Midbrain (tissue), 1 donor: ENCODE measurements at regions not wholly inside any gene's neighbourhood (a gene's known extent, or its start where the extent isn't known, plus 50 kb on each side); places are given as distances from the start of the nearest gene placed in this dataset.
A peak's percentile ranks its signal among the peaks of the same experiment; 100 is the strongest.

Experiments
- DNase-seq: peaks from one replicate; lab custom pipeline; 2025; lab: John Stamatoyannopoulos, UW

DNA sequence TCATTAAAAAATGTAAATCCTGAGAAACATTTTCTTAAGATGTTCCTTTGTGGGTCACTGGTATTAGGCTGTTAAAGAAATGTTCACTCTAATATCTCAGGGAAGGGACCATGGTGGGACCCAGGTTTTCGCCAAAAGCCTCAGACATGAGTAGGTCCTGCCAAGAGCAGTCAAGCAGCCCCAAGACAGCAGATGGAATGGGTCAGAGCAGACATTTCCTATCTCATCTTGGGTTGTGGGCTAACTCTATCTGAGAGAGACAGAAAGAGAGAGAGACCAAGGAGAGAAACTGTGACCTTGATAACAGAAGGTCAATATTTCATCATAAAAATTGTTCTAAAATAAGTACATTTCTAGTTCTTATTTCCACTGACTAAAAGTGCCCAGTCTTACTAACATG, 661.7 kb downstream of the TSN start:
- DNase-seq, result no peak

DNA sequence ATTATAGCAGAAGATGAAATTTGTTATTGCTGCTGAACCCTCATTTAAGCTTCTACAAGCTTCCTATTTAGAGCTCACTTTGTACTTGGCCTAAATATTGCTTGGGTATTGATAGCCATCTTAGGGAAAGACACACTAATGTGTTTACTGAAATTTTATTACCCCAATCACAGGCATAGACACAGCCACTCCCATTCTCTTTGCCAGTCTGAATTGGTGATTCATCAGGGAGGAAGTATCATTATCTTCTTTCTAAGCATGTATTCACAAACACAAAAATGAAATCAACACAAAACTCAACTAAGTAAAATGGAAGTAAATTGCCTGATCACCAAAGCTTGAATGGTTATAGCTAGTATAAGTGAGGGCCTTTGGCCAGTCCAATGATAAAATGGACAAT, 666.3 kb downstream of the TSN start:
- DNase-seq, result no peak

DNA sequence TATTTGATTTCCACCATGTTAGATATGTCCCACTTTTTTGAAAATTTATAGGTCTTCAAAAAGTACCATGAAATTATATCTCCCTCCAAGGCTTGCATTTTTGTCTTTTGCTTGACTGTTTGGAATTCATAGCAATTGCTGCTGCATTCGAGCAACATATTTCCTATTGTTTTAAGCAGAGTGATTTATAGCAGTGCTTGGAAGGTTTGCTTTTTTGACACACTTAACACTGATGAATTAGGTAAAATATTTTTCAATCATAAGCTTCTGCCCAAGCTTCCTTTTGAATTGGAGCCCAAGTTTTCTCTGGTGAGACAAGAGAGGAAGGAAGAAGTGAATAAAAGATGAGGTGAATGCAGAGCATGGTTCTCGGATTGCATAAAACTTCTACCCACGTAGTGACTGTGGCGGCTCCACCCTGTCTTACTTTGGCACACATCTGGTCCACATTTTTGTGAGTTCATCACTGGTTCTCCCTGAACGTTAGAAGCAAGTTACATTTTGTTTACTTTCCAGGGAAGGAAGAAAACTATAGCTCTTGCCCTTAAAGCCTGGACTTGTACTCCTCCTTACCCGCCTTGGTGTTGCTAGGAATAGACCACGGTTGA, 667.0 kb downstream of the TSN start:
- no peak for DNase-seq

DNA sequence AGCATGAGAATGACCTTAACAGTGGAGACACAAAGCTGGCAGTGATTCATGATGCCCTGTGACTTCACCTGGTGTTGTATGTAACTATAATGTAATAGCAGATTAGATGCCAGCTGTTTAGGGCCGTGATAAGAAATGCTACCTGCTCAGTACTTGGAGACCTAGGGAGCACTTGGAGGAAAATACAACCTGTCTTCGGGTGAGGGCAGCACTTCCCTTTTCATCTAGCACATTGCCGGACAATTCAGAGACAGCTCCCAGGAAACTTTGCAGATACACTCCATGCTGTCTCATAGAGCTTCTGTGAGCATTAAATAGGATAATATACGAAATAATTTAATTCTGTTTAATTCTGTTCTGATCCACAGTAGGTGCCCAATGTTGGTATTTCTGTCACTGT, 668.5 kb downstream of the TSN start:
- DNase-seq, result no peak

DNA sequence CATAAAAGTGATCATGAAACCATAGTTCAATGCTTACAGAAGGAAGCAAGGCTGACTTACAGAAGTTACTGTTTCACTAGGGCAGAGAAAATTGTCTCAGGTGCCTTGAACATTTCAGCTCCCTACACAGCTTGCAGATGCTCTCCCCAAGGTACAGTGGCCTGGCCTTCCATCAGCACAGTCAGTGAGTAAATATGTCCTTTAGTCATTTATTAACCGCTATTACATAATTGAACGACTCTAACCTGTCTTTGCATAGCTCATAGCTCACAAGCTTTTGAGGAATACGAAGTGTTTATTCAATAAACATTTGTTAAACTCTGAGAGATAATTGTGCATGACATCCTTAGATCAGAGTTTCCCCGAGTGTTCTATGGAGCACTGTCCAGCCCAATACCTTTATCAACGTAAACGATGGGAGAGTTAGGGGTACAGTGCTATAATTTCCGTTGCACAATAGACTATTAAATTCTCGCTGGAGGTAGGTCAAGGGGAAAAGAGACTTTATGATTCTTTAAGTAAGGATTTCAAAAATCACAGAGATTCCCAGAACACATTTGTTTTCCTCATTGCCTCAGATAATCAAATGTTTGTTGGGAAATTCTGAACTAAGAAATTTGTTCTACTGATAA, 677.8 kb downstream of the TSN start:
- DNase-seq, result no peak

DNA sequence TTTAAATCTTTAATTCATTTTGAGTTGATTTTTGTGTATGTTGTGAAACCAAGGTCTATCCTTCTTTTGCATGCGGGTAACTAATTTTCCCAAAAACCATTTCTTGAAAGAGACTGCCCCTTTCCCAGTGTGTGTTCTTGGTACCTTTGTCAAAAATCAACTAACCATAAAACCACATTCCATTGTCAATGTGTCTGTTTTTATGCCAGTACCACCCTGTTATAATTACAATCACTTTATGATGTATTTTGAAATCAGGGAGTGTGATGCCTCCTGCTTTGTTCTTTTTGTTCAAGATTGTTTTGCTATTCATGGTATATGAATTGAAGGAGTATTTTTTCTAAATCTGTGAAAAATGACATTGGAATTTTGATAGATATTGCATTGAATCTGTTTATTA, 689.6 kb downstream of the TSN start:
- DNase-seq, result no peak

DNA sequence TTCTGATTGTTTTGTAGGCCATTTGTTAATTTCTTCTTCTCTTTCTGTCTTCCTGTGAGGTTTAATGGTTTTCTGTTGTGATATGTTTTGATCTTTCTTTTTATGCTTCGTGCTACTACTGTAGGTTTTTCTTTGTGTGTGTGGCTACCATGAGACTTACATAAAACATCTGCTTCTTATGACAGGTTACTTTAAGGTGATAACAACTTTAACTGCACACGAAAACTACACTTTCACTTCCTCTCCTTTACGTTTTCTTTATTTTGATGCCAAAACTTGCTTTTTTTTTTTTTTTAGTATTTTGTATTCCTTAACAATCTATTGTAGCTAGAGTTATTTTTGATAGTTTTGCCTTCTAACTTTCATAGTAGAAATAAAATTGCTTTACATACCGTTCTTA, 691.3 kb downstream of the TSN start:
- no peak for DNase-seq

DNA sequence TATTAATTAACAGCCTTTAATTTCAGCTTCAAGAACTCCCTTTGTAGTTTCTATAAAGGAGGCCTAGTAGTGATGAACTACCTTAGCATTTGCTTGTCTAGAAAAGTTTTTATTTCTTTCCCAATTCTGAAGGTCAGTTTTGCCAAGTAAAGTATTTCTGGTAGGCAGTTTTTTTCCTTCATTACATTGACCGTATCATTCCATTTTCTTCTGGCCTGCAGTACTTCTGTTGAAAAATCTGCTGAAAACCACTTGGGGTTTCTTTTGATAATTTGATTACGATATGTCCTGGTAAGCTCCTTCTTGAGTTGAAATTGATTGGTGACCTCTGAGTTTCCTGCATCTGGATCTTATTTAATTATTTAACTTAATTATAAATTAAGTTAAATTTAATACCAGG, 691.8 kb downstream of the TSN start:
- DNase-seq, result no peak

DNA sequence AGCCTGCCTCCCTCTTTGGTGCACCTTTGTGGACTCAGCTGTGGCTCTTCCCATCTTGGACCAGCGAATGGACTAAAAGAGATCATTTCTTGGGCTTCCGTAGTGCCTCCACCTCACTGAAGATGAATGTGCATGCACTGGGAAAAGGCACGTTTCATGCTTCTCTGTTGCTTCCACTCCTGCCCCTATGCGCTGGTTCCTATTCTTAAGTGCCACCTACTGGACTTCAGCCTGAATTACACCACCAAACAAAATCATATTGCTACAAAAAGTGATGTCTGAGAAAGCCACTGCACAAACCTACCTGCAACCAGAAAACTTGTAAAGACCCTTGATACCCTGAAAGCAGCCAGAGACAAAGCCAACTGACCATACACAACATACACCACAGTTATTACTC, 695.6 kb downstream of the TSN start:
- no peak for DNase-seq

DNA sequence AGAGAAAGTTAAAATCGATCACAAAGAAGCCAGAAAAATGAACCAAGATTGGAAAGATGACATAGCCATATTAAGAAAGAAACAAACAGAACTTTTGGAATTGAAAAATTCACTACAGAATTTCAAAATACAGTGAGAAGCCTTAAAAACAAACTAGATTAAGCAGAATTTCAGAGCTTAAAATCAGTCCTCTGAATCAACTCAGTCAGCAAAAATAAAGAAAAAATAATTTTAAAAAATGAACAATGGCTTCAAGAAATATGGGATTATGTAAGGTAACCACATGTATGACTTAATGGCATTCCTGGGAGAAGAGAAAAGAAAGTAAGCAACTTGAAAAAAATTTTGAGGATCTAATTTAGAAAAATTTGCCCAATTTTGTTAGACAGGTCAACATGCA, 696.2 kb downstream of the TSN start:
- DNase-seq, result no peak

DNA sequence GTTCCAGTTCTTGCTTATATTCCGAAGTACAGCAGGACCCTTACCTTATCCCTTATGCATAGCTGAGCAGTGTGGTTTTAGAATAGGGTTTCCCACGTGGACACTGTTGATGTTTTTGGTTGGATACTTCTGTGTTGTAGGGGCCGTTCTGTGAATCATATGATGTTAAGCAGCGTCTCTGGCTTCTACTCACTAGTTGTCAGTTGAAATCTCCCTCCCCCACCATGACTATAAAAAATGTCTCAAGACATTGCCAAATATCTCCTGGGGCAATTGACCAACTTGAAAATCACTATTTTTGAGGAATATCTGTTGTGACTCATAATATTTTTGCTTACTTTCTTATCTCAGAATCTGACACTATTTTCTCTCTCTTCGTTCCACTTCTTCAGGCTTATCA, 713.7 kb downstream of the TSN start:
- no peak for DNase-seq

DNA sequence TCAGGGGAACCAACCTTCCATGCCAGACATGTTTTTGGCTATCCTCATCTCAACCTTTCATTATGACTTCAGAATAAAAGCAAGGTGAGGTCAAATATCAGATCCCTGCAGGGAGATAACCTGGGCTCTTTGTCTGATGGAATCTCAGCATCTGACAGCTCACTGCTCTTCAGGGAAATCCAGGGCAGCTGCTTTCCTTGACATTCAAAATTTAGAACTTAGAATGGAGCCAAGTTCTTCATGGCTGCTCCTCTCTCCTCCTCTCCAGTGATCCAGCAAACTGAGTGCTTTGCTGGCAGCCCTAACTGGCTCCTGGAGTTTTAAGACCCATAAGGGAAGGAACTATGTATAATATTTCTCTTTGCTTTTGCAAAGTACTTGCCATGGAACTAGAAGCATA, 716.3 kb downstream of the TSN start:
- no peak for DNase-seq

DNA sequence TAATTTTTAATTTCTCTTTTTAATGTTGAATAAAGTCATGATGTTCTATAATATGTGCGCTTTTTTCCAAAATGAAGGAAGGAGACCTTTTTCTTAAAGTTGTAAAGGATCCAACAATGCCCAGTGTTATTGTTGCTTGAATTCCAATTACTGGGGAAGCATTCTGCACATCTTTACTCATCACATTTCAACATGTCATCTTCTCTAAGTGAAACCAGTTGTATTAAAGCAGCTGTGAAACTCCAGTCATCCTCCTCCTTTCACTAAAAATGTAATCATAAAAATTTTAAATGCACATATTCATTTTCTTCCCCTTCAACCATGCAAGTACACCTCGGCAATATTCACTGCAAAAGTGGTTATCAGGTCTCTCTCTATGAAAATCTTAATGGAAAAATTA, 722.7 kb downstream of the TSN start:
- DNase-seq, result no peak

DNA sequence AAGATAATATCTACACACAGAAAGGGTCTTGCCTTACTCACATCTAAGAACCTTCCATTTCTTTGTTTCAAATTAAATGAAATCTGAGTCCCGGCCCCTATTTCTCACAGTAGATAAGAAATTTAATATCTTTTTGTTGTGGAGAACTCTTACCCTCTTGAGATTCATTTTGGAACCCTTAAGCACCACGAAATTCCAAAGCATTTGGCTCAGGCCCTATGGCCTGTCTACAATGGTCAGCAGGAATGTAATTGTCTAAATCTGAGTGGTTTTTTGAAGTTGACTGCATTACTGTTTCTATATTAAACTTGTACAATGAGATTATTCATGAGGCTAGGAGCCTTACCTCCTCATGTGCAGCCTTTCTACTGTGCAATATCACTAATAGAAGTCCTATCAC, 723.3 kb downstream of the TSN start:
- no peak for DNase-seq

DNA sequence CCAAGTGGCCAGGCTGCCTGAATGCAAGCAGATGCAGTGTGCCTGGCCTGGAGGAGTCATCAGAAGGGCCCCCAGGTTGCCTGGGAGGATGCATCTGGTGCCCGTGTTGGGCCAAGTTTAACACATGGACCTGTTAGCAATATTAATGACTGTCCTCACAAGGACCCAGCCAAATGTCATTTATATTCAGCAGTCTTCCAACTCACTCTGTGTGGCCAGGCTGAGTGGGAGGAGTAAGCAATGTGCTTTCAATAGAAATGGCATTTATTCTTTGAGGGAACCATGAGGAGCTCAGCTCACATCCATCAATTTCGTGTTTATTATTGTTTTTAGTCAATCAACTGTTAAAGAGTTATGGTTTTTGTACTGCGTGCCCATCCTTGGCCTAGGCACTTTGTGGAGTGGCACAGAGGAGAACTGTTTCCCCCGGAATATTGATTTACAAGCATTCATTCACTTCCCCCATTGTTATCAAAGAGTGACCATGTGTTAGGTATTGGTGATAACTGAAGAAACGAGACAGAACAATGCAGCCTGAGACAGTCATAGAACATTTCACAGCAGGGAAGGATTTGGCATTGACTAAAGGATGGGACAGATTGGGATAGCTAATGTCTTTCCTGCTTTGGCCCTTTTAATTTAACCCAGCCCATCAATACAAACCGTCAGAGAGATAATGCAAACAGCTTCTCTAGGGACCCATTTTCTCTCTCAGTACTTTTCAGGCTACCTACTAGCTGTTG, 725.2 kb downstream of the TSN start:
- no peak for DNase-seq

DNA sequence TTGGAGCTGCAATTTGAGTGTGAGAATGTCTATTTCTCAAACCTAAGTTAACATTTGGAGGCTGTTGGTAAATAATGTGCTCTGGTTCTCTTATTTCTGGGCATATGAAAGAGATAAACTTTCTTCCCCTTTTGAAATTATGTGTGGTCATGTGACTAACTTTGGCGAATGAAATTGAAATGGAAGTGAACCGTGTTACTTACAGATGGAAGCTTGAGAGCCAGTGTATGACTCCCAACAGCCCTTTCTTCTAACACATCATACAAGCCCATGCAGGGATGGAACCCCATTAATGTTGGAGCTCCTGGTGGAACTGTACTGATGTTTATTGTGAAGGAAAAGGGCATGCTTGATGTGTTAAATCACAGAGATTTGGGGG, 725.8 kb downstream of the TSN start:
- DNase-seq, result no peak

DNA sequence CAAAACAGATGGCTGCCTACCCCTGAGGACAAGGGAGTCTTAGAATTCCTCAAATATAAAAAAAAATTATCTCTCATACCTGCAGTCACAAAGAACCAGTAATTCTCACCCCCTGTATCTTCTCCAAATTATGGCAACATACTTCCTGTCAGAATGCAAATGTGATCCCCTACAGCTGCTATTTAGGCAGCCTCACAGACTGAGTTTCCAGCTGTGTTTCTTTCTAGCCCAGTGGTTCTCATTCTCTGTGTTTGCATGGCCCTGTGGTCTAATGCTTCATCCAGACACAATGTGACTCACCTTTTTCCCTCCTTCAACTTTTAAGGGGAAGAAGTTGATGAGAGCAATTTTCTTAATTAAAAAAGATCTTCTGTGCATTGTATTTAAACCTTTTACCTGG, 726.3 kb downstream of the TSN start:
- DNase-seq, result no peak

DNA sequence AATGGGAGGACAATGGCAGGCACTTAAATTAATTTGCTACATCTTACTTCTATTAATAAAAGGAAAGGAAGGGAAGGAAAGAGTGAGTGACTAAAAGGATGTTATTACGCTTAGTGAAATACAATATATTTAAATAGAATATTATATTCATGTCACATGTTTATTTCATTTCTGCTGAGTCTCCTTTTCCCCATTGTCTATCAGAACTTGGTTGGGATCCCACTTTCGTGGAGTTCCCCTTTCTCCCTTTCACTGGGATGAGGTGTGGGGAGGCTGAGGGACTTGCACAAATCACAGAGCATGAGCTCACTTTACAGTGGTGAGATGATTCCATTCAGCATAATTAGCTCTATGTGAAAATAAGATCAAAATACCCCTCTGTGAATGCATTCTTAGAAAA, 730.6 kb downstream of the TSN start:
- no peak for DNase-seq

DNA sequence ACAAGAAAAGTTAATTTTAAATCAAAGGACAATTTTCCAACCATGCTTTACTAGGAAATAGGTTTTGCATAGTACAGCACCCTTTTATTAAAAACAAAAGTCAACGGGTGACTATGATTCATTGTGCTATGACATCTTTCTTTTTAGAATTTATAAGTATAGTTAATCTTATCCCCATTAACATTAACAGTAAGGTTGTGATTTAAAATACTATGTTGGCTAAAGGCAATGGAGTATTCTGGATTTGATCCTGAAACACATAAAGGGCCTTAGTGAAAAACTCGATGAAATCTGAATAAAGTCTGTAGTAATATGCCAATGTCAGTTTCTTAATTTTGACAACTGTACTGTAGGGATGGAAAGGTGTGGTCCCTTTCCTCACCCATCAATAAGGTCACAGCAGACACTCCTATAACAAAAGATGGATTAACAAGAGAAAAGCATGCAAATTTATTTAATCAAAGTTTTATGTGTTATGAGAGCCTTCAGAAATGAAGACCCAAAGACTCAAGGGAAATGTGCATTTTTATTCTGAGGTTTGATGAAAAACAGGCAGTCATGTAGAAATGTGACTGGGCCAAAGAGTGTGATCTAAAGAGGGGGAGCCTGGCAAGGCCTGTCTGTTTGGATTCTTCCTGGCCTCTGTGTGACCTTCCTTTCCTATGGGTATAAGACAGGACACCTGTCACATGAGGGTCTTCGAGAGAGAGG, 731.4 kb downstream of the TSN start:
- DNase-seq, result no peak

DNA sequence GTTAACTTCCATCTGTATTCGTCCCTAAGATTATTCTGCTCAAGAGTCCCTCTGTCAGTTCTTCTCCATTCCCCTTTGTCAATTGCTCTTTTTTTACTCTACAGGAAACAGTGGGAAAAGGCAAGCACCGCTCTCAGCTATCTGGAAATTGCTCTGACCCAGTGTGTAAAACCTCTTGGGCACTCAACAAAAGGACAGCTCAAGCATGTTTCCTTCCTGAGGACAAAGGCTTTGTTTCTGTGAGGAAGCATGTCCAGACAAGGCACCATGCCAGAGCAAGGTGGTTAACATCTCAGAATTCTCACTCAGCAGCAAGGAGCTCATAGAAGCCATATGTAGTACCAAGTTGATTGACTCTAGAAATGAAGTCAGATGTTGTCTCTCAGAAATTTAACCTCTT, 735.6 kb downstream of the TSN start:
- peak; percentile 13 for DNase-seq

DNA sequence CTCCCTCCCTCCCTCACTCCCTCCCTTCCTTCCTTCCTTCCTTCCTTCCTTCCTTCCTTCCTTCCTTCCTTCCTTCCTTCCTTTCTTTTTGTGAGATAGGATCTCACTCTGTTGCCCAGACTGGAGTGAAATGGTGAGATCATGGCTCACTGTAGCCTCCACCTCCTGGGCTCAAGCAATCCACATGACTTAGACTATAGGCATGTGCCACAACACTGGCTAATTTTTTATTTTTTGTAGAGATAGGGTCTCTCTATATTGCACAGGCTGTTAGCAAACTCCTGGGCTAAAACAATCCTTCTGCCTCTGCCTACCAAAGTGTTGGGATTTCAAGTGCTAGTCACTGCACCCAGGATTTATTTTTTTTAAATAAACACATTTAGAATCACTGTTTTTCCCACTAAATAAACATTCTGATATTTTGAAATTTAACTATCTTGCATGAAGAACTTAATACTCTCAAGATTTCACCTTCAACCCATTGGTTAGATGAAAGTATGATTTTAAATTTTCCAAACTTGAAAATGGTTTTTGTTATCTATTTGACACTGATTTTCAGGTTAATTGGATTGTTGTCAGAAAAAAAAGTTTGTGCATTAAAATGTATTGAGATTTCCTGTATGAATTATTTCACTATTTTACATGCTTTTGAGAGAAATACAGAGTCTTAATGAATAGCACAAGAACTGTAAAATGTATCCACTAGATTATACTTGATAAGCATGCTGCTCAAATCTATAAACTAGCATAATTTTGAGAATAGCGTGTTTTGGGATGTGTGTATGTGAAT, 745.1 kb downstream of the TSN start:
- DNase-seq, result no peak

DNA sequence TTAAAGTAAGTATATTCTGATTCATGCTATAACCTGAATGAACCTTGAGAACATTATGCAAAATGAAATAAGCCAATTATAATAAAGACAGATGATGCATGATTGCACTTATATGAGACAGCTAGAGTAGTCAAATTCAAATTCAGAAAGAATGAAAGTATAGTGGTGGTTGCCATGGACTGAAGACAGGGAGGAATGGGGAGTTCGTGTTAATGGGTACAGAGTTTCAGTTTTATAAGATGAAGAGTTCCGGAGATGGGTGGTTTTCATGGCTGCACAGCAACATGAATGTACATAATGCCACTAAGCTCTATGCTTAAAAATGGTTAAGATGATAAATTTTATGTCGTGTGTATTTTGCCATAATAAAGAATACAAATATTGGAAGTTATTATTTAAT, 751.2 kb downstream of the TSN start:
- DNase-seq, result no peak
